ENCODE measurements at regions not wholly inside any gene's neighbourhood (a gene's known extent, or its start where the extent isn't known, plus 50 kb on each side); places are given as distances from the start of the nearest gene placed in this dataset.

DNA sequence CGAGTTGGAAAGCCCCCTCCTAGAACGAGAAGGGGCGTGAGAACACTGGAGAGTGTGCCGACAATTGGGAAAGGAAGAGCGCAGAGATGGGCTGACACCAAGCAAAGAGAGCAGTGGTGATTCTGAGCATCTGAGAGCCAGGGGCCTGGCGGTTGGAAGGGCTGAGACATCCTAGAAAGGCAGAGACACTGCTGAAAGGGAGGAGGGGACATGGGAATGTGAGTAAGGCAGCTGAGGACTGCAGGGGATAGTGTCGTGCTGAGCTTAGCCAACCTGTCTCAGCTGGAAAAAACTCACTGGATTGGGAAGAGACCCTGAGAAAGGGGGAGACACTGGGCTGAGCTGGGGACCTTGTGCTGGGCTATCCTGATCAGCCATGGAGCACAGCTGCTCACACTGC is 58.1 kb upstream of the SLC6A6 start:
- no peaks in the 10 kb centered on the region for H3K9me1 ChIP-seq (replicated peaks; ENCODE audit: control insufficient read depth, extremely low read depth, insufficient read depth, low read length)
- no peak overlapping the region for H3K4me2 ChIP-seq (ENCODE audit: insufficient read depth, low read length)
- dilution Hi-C loops (cut with MboI; ENCODE audit: extremely low pct_ligation_motif_present, low sequenced_read_pairs), result no loop called here
- intact Hi-C loops (cut with micrococcal nuclease), result no loop called here
- no peaks in the 10 kb centered on the region for H3K79me2 ChIP-seq (ENCODE audit: control insufficient read depth, insufficient read depth, low read length)
- ChIA-PET POLR2A (no interaction called here), CTCF (no interaction called here)
- DNase-seq (ENCODE audit: low read depth, low spot score) (no peak), FAIRE-seq (no peak)
- H3K27ac ChIP-seq (ENCODE audit: insufficient read depth, low read depth, low read length), result no peak overlapping the region
- H3K27me3 ChIP-seq (ENCODE audit: control insufficient read depth in 2 of 2, insufficient read depth in 2 of 2, low read length in 2 of 2), result peaks cover 0 to 5% of the 10 kb centered on the region in 2 experiments
- H4K20me1 ChIP-seq (replicated peaks; ENCODE audit: control insufficient read depth, extremely low read depth, insufficient read depth, low read length), result no peaks in the 10 kb centered on the region
- no peaks in the 10 kb centered on the region for H3K36me3 ChIP-seq (ENCODE audit: control insufficient read depth in 2 of 2, extremely low read depth in 1 of 2, insufficient read depth in 2 of 2, low read length in 2 of 2)
- no TSS peak for BruUV-seq (replicated peaks)
- H3K9ac ChIP-seq (replicated peaks; ENCODE audit: extremely low read depth, insufficient read depth, low read length), result no peak overlapping the region
- no peak overlapping the region for H3K4me3 ChIP-seq (replicated peaks in 1 of 3; ENCODE audit: insufficient read depth in 1 of 3, low read depth in 1 of 3, low read length in 3 of 3)
- H2AFZ ChIP-seq (ENCODE audit: low read depth, low read length), result no peak overlapping the region
- no peak for TF ChIP-seq POLR2A (IDR thresholded peaks at IDR 0.05; ENCODE audit: low read depth, low read length)
- no peak for TF ChIP-seq EZH2 (IDR thresholded peaks at IDR 0.05; ENCODE audit: borderline replicate concordance, low read depth, low read length, severe bottlenecking)
- no peak for TF ChIP-seq FOS (IDR thresholded peaks at IDR 0.05; ENCODE audit: borderline replicate concordance, insufficient read depth, low read length)
- no peak for TF ChIP-seq MYC (IDR thresholded peaks at IDR 0.05; ENCODE audit: low read depth, low read length)
- no peak for TF ChIP-seq POLR2AphosphoS5 (IDR thresholded peaks at IDR 0.05; ENCODE audit: insufficient read depth, low read depth, low read length)
- TF ChIP-seq GATA2 (IDR thresholded peaks at IDR 0.05; ENCODE audit: insufficient read depth, insufficient read length, low read depth, low read length), result no peak
- no peaks in the 10 kb centered on the region for H3K4me1 ChIP-seq (ENCODE audit: control insufficient read depth, extremely low read depth, insufficient read depth, low read length)
- no peaks in the 10 kb centered on the region for H3K9me3 ChIP-seq (replicated peaks; ENCODE audit: control insufficient read depth, insufficient read depth, low read length)

DNA sequence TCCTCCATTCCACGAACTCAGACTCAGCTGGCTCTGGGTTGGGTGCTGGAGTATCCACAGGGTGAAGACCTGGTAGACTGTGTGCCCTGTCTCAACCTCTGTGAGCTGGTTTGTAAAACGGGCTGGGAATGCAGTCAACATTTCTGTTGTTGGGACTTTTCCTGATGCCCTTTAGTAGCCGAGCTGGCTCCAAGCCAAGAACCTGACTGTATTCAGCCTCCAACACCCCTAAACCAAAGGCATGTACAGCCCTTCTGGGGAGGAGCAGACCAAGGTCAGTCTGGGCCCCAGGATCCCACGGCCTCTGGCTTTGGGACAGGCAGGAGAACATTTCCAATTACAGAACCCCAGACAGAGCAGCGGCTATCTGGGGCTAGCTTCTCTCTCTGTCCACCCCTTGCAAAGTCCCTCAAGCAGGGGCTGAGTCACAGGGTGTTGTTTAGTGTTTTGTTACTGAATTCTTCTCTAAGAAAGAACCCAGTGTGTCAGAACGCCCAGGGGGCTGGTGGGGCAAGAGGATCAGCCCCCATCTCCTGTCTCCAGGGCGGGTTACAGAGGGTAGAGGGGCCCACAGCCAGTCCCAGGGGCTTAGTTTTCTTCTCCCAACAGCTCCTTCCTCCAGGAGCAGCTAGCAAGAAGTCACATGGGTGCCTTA is 56.8 kb upstream of the SLC6A6 start:
- Histone ChIP-seq H3K4me2 (ENCODE audit: insufficient read depth, low read length) (no peak overlapping the region), H4K20me1 (replicated peaks; ENCODE audit: control insufficient read depth, extremely low read depth, insufficient read depth, low read length) (no peaks in the 10 kb centered on the region), H3K36me3 (ENCODE audit: control insufficient read depth in 2 of 2, extremely low read depth in 1 of 2, insufficient read depth in 2 of 2, low read length in 2 of 2) (no peaks in the 10 kb centered on the region), H3K9ac (replicated peaks; ENCODE audit: extremely low read depth, insufficient read depth, low read length) (no peak overlapping the region), H3K27me3 (ENCODE audit: control insufficient read depth in 2 of 2, insufficient read depth in 2 of 2, low read length in 2 of 2) (peaks cover 0 to 5% of the 10 kb centered on the region in 2 experiments), H2AFZ (ENCODE audit: low read depth, low read length) (no peak overlapping the region), H3K4me1 (ENCODE audit: control insufficient read depth, extremely low read depth, insufficient read depth, low read length) (no peaks in the 10 kb centered on the region), H3K4me3 (replicated peaks in 1 of 3; ENCODE audit: insufficient read depth in 1 of 3, low read depth in 1 of 3, low read length in 3 of 3) (no peak overlapping the region), H3K9me1 (replicated peaks; ENCODE audit: control insufficient read depth, extremely low read depth, insufficient read depth, low read length) (no peaks in the 10 kb centered on the region), H3K27ac (ENCODE audit: insufficient read depth, low read depth, low read length) (no peak overlapping the region), H3K79me2 (ENCODE audit: control insufficient read depth, insufficient read depth, low read length) (no peaks in the 10 kb centered on the region), H3K9me3 (replicated peaks; ENCODE audit: control insufficient read depth, insufficient read depth, low read length) (no peaks in the 10 kb centered on the region)
- dilution Hi-C loops (cut with MboI; ENCODE audit: extremely low pct_ligation_motif_present, low sequenced_read_pairs), result no loop called here
- FAIRE-seq, result no peak
- TF ChIP-seq POLR2A (IDR thresholded peaks at IDR 0.05; ENCODE audit: low read depth, low read length), result no peak
- TF ChIP-seq, protein P1, sequence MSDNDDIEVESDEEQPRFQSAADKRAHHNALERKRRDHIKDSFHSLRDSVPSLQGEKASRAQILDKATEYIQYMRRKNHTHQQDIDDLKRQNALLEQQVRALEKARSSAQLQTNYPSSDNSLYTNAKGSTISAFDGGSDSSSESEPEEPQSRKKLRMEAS (IDR thresholded peaks at IDR 0.05; ENCODE audit: insufficient read depth, insufficient read length), result no peak
- no peak for TF ChIP-seq POLR2AphosphoS5 (IDR thresholded peaks at IDR 0.05; ENCODE audit: insufficient read depth, low read depth, low read length)
- TF ChIP-seq EZH2 (IDR thresholded peaks at IDR 0.05; ENCODE audit: borderline replicate concordance, low read depth, low read length, severe bottlenecking), result no peak
- no peak for TF ChIP-seq GATA2 (IDR thresholded peaks at IDR 0.05; ENCODE audit: insufficient read depth, insufficient read length, low read depth, low read length)
- TF ChIP-seq MYC (IDR thresholded peaks at IDR 0.05; ENCODE audit: low read depth, low read length), result no peak
- CTCF ChIA-PET, result no interaction called here
- POLR2A ChIA-PET, result no interaction called here
- intact Hi-C loops (cut with micrococcal nuclease), result no loop called here
- DNase-seq (ENCODE audit: low read depth, low spot score), result no peak
- BruUV-seq (replicated peaks), result no TSS peak
